GM18517 (cell line): ENCODE measurements at regions not wholly inside any gene's neighbourhood (a gene's known extent, or its start where the extent isn't known, plus 50 kb on each side); places are given as distances from the start of the nearest gene placed in this dataset.

Experiments
- ATAC-seq: cut with Tn5 transposase; IDR thresholded peaks from one replicate; pipeline ENCODE4 v1.9.1; 2021; ENCODE audit warnings: mild to moderate bottlenecking, moderate library complexity; ENCODE audit not compliant: unreplicated experiment

DNA sequence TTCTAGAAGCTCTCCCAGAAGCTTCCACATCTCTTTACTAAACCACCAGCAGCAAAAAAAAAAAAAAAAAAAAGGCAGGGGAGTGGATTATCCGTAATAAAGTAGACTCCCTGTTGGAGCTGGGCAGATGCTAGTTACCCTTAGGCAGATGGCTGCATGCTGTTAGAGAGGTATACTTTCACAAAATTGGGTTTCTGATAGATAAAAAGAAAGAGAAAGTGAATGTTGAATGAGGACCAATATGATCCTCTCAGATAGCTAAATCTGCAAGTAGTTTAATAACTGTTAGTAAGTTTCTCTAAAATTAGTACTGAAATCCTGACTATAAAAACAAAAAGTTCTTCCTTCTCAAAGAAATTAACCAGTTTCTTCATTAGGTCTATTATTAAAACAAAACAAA lies 195.4 kb downstream of the ANAPC10 start:
- peak; percentile 57 for ATAC-seq

DNA sequence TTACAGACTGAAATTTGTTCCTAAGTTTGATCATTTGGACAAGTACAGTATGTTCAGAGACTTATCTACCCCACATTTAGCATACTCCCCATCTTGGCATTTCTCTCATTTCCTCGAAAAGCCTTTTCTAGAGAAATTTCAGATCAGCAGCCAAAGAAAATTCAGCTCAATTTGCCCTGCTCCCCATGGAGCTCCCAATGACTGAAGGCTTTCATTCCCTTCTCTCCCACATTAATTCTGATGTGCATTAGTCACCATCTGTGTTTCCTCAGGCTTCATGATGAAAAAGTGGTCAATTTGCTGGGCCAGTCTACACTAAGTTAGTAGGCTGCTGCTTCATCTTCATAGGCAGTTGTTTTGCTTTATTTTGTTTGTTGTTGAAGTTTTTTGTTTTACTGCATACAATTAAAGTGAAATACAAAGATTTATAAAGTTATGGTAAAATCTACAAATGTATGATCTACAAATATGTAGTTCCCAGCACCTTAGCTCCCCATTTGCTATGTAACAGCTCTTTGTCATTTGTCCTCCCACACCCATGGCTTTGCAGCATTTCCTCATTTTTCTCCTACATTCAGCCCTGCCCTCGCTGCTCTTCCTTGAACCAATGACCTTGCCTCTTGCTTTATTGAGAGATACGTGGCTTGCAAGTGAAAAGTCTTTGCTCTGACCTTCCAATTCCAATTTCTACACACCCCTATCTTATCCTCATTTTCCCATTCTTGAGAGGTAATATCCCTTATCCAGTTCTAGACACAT lies 193.9 kb downstream of the ANAPC10 start:
- ATAC-seq = no peak

DNA sequence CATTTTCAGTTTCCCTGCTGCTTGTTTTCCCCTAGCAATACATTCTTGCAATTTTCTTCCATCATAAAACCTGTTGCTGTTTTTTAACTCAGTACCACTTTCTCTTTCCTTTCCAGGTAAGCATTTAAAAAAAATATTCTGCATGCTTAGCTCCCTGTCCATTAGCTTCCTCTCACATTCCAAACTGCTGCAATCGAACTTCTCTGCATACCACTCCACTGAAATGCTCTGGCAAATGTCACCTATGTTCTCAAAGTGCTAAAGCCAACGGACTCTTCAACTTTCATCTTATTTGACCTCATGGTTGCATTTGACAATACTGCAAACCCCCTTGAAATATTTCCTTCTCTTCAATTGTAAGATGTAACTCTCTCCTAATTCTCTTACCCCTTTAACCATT lies 192.7 kb downstream of the ANAPC10 start:
- no peak for ATAC-seq

DNA sequence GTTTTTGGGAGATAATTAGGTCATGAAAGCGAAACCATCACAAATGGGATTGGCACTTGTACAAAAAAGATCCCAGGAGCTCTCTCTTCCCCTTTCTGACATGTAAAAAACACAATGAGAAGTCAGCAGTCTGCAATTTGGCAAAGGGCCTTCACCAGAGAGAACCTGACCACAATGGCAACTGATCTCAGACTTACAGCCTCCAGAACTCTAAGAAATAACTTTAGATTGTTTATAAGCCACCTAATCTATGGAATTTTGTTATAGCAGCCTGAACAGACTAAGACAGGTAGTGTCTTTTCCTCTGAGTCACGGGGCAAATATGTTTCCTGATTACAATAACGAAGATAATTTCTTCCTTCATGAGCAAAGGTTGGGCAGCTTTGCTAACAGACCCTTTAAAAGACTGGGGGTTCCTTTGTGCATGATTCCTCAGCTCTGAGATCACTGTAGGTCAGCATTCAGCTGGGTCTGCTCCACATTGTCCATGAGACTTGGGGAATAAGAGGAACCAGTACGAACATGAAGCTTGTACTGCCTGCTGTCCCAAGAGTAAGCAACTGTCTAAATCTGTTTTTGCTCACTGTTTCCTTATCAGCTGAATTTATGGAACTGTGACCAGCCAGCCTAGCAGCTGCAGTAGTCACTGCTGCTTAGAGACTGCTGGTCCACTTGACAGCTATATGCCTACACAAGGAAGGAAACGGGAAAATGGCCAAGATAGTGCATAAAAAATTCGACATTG lies 191.6 kb downstream of the ANAPC10 start:
- ATAC-seq = no peak

DNA sequence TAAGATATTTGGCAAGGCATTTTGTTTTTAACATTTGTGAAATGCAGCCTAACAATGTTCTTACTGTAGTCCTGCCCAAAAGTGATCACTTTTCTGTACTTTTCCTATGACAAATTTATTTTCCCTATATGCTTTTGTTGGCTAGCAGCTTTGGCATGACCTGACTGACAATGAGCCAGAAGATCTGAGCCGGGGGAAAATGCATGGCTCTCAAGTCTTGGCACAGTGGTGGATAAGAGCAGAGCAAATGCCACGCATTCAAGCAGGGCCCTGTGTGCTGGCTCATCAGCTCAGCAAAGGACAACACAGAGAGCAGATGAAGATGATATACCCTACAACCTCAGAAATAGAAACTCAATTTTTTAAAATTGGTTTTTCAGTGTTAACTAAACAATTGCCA lies 187.3 kb downstream of the ANAPC10 start:
- ATAC-seq = no peak
